ENCODE measurements at regions not wholly inside any gene's neighbourhood (a gene's known extent, or its start where the extent isn't known, plus 50 kb on each side); places are given as distances from the start of the nearest gene placed in this dataset.
A peak's percentile ranks its signal among the peaks of the same experiment; 100 is the strongest.
"Not testable (repeated sequence)": the region's sequence is repeated elsewhere in the genome, so short reads cannot be mapped to it uniquely, and the experiment has no call there.

DNA sequence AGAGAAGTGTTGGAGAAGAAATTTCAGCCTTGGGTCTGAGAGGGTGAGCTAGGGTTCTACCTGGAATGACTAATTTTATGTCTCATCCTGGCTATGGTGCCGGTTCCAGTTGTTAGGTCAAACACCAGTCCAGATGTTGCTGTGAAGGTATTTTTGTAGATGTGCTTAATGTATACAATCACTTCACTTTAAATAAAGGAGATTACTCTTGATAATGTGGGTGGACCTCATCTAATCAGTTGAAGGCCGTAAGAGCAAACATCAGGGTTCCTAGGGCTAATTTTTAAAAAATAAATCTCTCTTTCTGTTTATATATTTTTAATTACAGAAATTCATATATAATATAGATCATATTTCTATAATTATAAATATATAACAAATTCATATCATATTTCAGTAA lies 90.5 kb upstream of the GDNF start:
- no peak for TF ChIP-seq CTCF (IDR thresholded peaks at IDR 0.05)
- H3K9me3 ChIP-seq, result no peaks in the 10 kb centered on the region
- FAIRE-seq (no peak), ATAC-seq (no peak), DNase-seq (no peak)
- no peak overlapping the region for H3K4me3 ChIP-seq
- intact Hi-C loops (cut with DNase I), result no loop called here
- no peaks in the 10 kb centered on the region for H3K27me3 ChIP-seq
- 89 to 93% methylated on average over 2 of the region's 2 CpGs for WGBS, 2 donors
- no peaks in the 10 kb centered on the region for H3K36me3 ChIP-seq
- H3K27ac ChIP-seq, result no peak overlapping the region
- H3K4me1 ChIP-seq, result no peaks in the 10 kb centered on the region

GRCh38 chr5:37929791-37930190 lies 90.0 kb upstream of the GDNF start:
- Histone ChIP-seq H3K4me3 (no peak overlapping the region), H3K4me1 (no peaks in the 10 kb centered on the region), H3K27me3 (no peaks in the 10 kb centered on the region), H3K36me3 (no peaks in the 10 kb centered on the region), H3K9me3 (no peaks in the 10 kb centered on the region), H3K27ac (no peak overlapping the region)
- TF ChIP-seq CTCF (IDR thresholded peaks at IDR 0.05), result no peak
- FAIRE-seq (no peak), ATAC-seq (no peak), DNase-seq (no peak)
- intact Hi-C loops (cut with DNase I), result no loop called here
- WGBS, 2 donors, result 54 to 59% methylated on average over 6 of the region's 6 CpGs

DNA sequence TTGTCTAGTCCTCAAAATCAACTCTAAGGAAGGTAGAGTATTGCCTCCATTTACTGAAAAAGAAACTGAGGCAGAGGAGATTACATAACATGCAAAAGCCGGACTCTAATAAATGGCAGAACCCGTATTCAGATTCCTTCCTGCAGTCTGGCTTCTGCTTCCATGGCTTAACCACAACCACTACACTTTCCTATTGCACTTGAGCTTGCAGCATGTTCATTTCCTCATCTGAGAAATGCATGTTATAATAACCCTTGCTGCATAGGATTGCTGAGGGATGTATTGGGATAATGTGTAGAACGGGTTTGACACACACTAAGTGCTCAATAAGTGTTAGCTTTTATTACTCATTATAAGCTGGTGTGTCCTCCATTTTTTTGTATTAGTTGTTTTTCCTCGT lies 87.9 kb upstream of the GDNF start:
- DNase-seq; H3K27ac ChIP-seq; ATAC-seq; H3K36me3 ChIP-seq; H3K4me1 ChIP-seq; H3K4me3 ChIP-seq; FAIRE-seq; H3K9me3 ChIP-seq; intact Hi-C loops (cut with DNase I); H3K27me3 ChIP-seq: not testable (repeated sequence)
- WGBS, 2 donors, result 60 to 71% methylated on average over 2 of the region's 4 CpGs

GRCh38 chr5:37926732-37927131 lies 86.9 kb upstream of the GDNF start:
- WGBS, 2 donors, result 83 to 87% methylated on average over 2 of the region's 2 CpGs

GRCh38 chr5:37921452-37921851 lies 81.6 kb upstream of the GDNF start:
- Histone ChIP-seq H3K27me3 (no peaks in the 10 kb centered on the region), H3K4me3 (no peak overlapping the region), H3K36me3 (no peaks in the 10 kb centered on the region), H3K9me3 (no peaks in the 10 kb centered on the region), H3K4me1 (no peaks in the 10 kb centered on the region), H3K27ac (no peak overlapping the region)
- TF ChIP-seq CTCF (IDR thresholded peaks at IDR 0.05), result no peak
- intact Hi-C loops (cut with DNase I), result no loop called here
- DNase-seq (no peak), FAIRE-seq (no peak), ATAC-seq (no peak)
- 81 to 95% methylated on average over 1 of the region's 1 CpG for WGBS, 2 donors

More at GRCh38 chr5:37926732-37927131, 86.9 kb upstream of the GDNF start:
- no peak for TF ChIP-seq CTCF (IDR thresholded peaks at IDR 0.05)
- ATAC-seq (no peak), DNase-seq (no peak), FAIRE-seq (no peak)
- Histone ChIP-seq H3K9me3 (no peaks in the 10 kb centered on the region), H3K27me3 (no peaks in the 10 kb centered on the region), H3K4me3 (no peak overlapping the region), H3K27ac (no peak overlapping the region), H3K36me3 (no peaks in the 10 kb centered on the region), H3K4me1 (no peaks in the 10 kb centered on the region)
- intact Hi-C loops (cut with DNase I), result no loop called here

DNA sequence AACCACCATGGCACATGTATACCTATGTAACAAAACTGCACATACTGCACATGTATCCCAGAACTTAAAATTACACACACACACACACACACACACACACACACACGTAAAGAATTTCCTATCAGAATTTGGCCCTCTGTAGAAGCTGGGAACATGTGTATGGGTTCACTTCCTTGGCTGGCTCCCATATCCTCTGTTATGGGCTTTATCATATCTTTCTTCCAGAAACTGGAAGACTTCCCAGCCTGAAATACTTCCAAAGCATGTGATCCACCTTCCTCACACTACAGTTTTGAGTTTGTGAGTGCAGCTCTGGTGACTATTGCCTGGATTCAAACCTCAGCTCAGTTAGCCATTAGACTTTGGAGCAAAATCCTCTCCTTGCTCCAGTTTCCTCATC lies 78.6 kb upstream of the GDNF start:
- H3K27ac ChIP-seq, result no peak overlapping the region
- 4 to 14% methylated on average over 1 of the region's 1 CpG for WGBS, 2 donors
- FAIRE-seq (no peak), ATAC-seq (peak; percentile 78 to 97 (median 90)), DNase-seq (peak in 3 of 6 donors; percentile 9 to 30 (median 22))
- H3K4me1 ChIP-seq, result no peaks in the 10 kb centered on the region
- no peaks in the 10 kb centered on the region for H3K9me3 ChIP-seq
- intact Hi-C loops (cut with DNase I), result no loop called here
- no peaks in the 10 kb centered on the region for H3K36me3 ChIP-seq
- no peak for TF ChIP-seq CTCF (IDR thresholded peaks at IDR 0.05)
- no peak overlapping the region for H3K4me3 ChIP-seq
- no peaks in the 10 kb centered on the region for H3K27me3 ChIP-seq

Measured in pancreas (tissue), 10 donors.